ENCODE measurements at regions not wholly inside any gene's neighbourhood (a gene's known extent, or its start where the extent isn't known, plus 50 kb on each side); places are given as distances from the start of the nearest gene placed in this dataset.
"Not testable (repeated sequence)": the region's sequence is repeated elsewhere in the genome, so short reads cannot be mapped to it uniquely, and the experiment has no call there.

- TF ChIP-seq CTCF (IDR thresholded peaks at IDR 0.05; ENCODE audit: control insufficient read depth, extremely low read depth, insufficient read depth): no peak
- no peak overlapping the region for H3K4me3 ChIP-seq (ENCODE audit: low read depth, low read length)
- DNase-seq (ENCODE audit: low read depth): no peak
Observed at GRCh38 chr17:70437656-70438055, 268.3 kb downstream of the KCNJ2 start.

GRCh38 chr17:70446446-70446845 lies 277.1 kb downstream of the KCNJ2 start:
- no peak for DNase-seq (ENCODE audit: low read depth)
- TF ChIP-seq CTCF (IDR thresholded peaks at IDR 0.05; ENCODE audit: control insufficient read depth, extremely low read depth, insufficient read depth): no peak
- no peak overlapping the region for H3K4me3 ChIP-seq (ENCODE audit: low read depth, low read length)

- TF ChIP-seq CTCF (IDR thresholded peaks at IDR 0.05; ENCODE audit: control insufficient read depth, extremely low read depth, insufficient read depth): no peak
- no peak overlapping the region for H3K4me3 ChIP-seq (ENCODE audit: low read depth, low read length)
- DNase-seq (ENCODE audit: low read depth): no peak
Observed at GRCh38 chr17:70447588-70447987, 278.3 kb downstream of the KCNJ2 start.

- DNase-seq (ENCODE audit: low read depth); H3K4me3 ChIP-seq (ENCODE audit: low read depth, low read length): not testable (repeated sequence)
Observed at GRCh38 chr17:70453075-70453474, 283.7 kb downstream of the KCNJ2 start.

GRCh38 chr17:70454377-70454776 lies 285.0 kb downstream of the KCNJ2 start:
- no peak for TF ChIP-seq CTCF (IDR thresholded peaks at IDR 0.05; ENCODE audit: control insufficient read depth, extremely low read depth, insufficient read depth)
- no peak overlapping the region for H3K4me3 ChIP-seq (ENCODE audit: low read depth, low read length)

GRCh38 chr17:70454908-70455307 lies 285.6 kb downstream of the KCNJ2 start:
- no peak overlapping the region for H3K4me3 ChIP-seq (ENCODE audit: low read depth, low read length)
- no peak for DNase-seq (ENCODE audit: low read depth)
- TF ChIP-seq CTCF (IDR thresholded peaks at IDR 0.05; ENCODE audit: control insufficient read depth, extremely low read depth, insufficient read depth): no peak

More at GRCh38 chr17:70454377-70454776, 285.0 kb downstream of the KCNJ2 start:
- no peak for DNase-seq (ENCODE audit: low read depth)

- DNase-seq (ENCODE audit: low read depth): no peak
- no peak overlapping the region for H3K4me3 ChIP-seq (ENCODE audit: low read depth, low read length)
- TF ChIP-seq CTCF (IDR thresholded peaks at IDR 0.05; ENCODE audit: control insufficient read depth, extremely low read depth, insufficient read depth): no peak
Observed at GRCh38 chr17:70464995-70465394, 295.7 kb downstream of the KCNJ2 start.

Data from LNCaP clone FGC (cell line).